Activated CD4-positive, alpha-beta T cell treated with anti-CD3 and anti-CD28 coated beads, Interleukin-2, Interleukin-4, amounts not matched to agents 100 ng/mL and 50 ng/mL, durations not matched to agents 16 hours and 8 hours (primary cell): ENCODE measurements at regions not wholly inside any gene's neighbourhood (a gene's known extent, or its start where the extent isn't known, plus 50 kb on each side); places are given as distances from the start of the nearest gene placed in this dataset.

Experiments
- DNase-seq: peaks from one replicate; pipeline ENCODE4 v3.0.0-alpha.2; 2020; ENCODE audit warnings: low spot score

DNA sequence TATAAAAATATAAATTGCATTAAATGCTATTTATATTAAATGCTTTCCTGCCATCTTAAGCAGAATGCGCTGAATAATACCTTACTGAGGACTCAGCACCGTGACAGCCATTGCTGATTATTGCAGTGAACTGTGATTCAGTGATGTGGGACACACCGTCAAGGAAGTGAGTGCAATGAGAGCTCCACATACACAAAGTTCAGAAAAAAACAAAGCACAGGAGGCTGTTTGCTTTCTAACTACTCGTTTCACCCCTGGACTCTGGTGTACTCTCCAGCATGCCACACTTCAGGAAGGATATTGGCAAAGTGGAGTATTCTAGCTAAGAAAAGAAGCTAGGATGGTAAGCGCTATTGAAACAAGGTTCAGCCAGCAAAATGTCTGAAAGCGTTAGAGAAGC lies 57.4 kb upstream of the CXADR start:
- no peak for DNase-seq

DNA sequence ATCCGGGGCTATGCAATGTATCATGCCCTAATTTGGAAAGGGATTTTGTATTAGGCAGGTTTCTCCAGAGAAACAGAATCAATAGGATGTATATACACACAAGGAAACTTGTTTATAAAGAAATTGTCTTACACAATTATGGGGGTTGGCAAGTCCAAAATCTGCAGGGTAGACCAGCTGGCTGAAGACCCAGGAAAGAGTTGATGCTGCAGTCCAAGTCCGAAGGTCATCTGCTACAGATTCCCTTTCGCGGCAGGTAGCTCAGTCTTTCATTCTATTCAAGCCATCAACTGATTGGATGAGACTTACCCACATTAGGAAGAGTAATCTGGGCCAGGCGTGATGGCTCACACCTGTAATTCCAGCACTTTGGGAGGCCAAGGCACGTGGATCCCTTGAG lies 54.6 kb upstream of the CXADR start:
- DNase-seq = no peak

DNA sequence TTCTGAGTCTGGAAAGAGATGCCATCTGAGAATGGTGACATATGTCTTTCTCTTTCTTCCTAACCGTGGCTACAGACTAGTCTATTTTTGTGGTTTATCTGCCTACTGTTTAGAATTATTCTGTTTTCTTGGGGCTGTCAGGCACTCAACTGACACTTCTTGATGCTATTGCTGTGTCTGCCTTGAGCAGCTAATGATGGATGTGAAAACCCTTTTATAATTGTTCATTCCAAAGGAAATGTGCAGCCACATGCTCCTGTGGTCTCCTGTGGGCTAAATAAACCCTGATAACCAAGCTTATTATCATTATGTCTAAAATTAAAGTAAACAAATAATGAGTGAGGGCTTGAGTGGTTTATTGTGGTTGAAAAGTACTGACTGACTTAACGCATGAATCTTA lies 52.7 kb upstream of the CXADR start:
- DNase-seq = no peak

DNA sequence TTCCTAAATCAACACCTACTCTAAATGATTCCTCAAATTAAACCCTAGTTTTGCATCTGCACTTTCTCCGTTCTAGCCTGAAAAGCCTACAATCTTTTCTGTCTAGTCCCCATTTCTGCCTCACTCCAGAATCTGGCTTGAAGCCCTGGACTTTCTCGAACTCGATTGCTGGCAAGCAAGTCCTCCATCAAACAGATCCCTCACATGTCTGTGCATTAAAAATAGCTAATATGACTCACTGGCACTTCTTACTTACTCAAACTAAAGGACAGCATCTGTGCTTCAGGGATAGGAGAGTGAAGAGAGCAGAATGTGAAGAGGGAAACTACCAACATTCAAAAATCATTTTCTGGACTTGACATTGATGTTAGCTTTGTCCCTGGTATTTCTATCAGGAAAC lies 51.8 kb upstream of the CXADR start:
- no peak for DNase-seq

DNA sequence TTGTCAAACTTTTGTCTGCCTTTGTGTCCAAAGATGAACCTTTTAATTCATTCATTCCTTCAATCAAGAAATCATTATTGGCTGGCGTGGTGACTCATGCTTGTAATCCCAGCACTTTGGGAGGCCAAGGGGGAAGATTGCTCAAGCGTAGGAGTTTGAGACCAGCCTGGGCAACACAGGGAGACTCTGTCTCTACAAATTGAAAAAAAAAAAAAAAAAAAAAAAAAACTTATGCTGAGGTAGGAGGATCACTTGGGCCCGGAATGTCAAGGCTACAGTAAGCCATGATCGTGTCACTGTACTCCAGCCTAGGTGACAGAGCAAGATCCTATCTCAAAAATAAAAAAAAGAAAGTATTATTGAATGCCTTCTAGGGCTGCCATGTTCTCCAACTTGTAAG lies 51.3 kb upstream of the CXADR start:
- no peak for DNase-seq

DNA sequence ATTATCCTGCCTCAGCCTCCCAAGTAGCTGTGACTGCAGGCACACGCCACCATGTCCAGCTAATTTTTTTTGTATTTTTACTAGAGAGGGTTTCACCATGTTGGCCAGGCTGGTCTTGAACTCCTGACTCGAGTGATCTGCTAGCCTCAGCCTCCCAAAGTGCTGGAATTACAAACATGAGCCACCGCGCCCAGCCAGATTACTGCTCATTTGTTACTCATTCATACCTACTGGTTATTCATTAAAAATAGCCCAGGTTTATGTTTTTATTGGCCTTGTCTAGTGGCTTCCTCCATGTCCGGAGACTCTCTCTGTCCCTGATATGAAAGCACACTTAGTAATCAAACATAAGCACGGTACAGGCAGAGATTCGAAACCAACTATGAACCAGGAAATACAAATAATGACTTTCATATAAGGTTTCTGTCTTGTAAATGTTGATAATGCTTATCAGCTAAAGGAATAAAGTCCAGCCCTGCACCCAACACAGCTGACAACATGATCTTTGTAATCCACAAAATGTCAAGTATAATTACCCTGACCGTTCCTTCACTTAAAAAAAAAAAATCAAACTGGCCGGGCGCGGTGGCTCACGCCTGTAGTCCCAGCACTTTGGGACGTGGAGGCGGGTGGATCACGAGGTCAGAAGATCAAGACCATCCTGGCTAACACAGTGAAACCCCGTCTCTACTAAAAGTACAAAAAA lies 50.4 kb upstream of the CXADR start:
- no peak for DNase-seq
